GM23338 (cell line): ENCODE measurements at regions not wholly inside any gene's neighbourhood (a gene's known extent, or its start where the extent isn't known, plus 50 kb on each side); places are given as distances from the start of the nearest gene placed in this dataset.

Experiments used
- ATAC-seq: fragments of 200-7000 bp; cut with Tn5 transposase; 3 replicates; pipeline ENCODE4 v1.9.1; 2020
- DNase-seq: peaks from one replicate; pipeline ENCODE4 v3.0.0-alpha.2; 2015; ENCODE audit warnings: low spot score
- H2AFZ ChIP-seq: fragments of 200-600 bp; sonication (generic); 2 replicates; pipeline ENCODE4 v1.8.0; 2016; ENCODE audit warnings: antibody characterized with exemption, mild to moderate bottlenecking, moderate library complexity
- H3F3A ChIP-seq: fragments of 200-600 bp; sonication (generic); replicated peaks from 2 replicates; pipeline ENCODE4 v1.8.0; 2017; ENCODE audit warnings: antibody characterized with exemption, mixed run types, low read depth
- H3K27ac ChIP-seq: fragments of 200-600 bp; sonication (generic); 2 replicates; pipeline ENCODE4 v1.6.1; 2016; ENCODE audit warnings: low read depth
- H3K27me3 ChIP-seq: fragments of 200-600 bp; sonication (generic); 2 replicates; pipeline ENCODE4 v1.8.0; 2016; ENCODE audit warnings: mild to moderate bottlenecking, mixed run types, moderate library complexity; ENCODE audit not compliant: insufficient read depth
- H3K36me3 ChIP-seq: fragments of 200-600 bp; sonication (generic); 2 replicates; pipeline ENCODE4 v1.8.0; 2016; ENCODE audit warnings: mild to moderate bottlenecking; ENCODE audit not compliant: insufficient read depth
- H3K4me1 ChIP-seq: fragments of 200-600 bp; sonication (generic); 2 replicates; pipeline ENCODE4 v1.8.0; 2016; ENCODE audit warnings: mild to moderate bottlenecking, moderate library complexity; ENCODE audit not compliant: insufficient read depth
- H3K4me2 ChIP-seq: fragments of 200-600 bp; sonication (generic); 2 replicates; pipeline ENCODE4 v1.7.1; 2017; ENCODE audit warnings: mixed run types
- H3K4me3 ChIP-seq: fragments of 200-600 bp; sonication (generic); 2 replicates; pipeline ENCODE4 v1.6.1; 2016; ENCODE audit warnings: mixed run types
- H3K79me2 ChIP-seq: fragments of 200-600 bp; sonication (generic); replicated peaks from 2 replicates; pipeline ENCODE4 v1.8.0; 2017; ENCODE audit warnings: mild to moderate bottlenecking; ENCODE audit not compliant: insufficient read depth
- H3K9me2 ChIP-seq: fragments of 200-600 bp; sonication (generic); 2 replicates; pipeline ENCODE4 v1.8.0; 2017; ENCODE audit not compliant: insufficient read depth
- H4K20me1 ChIP-seq: fragments of 200-600 bp; sonication (generic); replicated peaks from 2 replicates; pipeline ENCODE4 v1.8.0; 2017; ENCODE audit warnings: mild to moderate bottlenecking; ENCODE audit not compliant: insufficient read depth
- H3K27ac Mint-ChIP-seq: 2 replicates; pipeline ENCODE4 v1.8.0; 2020; ENCODE audit warnings: inconsistent platforms, mild to moderate bottlenecking, moderate library complexity, mixed read lengths
- H3K27me3 Mint-ChIP-seq: 3 replicates; pipeline ENCODE4 v1.8.0; 2022; ENCODE audit warnings: low read depth, mild to moderate bottlenecking, moderate library complexity, mixed read lengths, inconsistent platforms; ENCODE audit not compliant: insufficient read depth, poor library complexity
- H3K36me3 Mint-ChIP-seq: 3 replicates; pipeline ENCODE4 v1.8.0; 2021; ENCODE audit warnings: low read depth, mild to moderate bottlenecking, inconsistent platforms, moderate library complexity, mixed read lengths
- H3K4me1 Mint-ChIP-seq: 3 replicates; pipeline ENCODE4 v1.8.0; 2020; ENCODE audit warnings: mild to moderate bottlenecking, inconsistent platforms, mixed read lengths
- H3K4me3 Mint-ChIP-seq: 3 replicates; pipeline ENCODE4 v1.8.0; 2021; ENCODE audit warnings: moderate library complexity, mild to moderate bottlenecking, inconsistent platforms, mixed read lengths
- H3K9me3 Mint-ChIP-seq: 3 replicates; pipeline ENCODE4 v1.8.0; 2020; ENCODE audit warnings: moderate library complexity, mild to moderate bottlenecking, inconsistent platforms, mixed read lengths
- CTCF ChIP-seq, 2 experiments: fragments of 200-600 bp in 1 of 2; sonication (generic) in 1 of 2; conservative IDR thresholded peaks; 2 replicates each; pipeline versions ENCODE4 v1.5.1 to v1.6.1; 2016 to 2017; ENCODE audit warnings: antibody characterized with exemption in 2 of 2, low read depth in 2 of 2, mild to moderate bottlenecking in 2 of 2, moderate library complexity in 1 of 2
- ETS1 ChIP-seq: IDR thresholded peaks from 2 replicates; pipeline ENCODE4 v1.6.1; 2016; ENCODE audit warnings: antibody characterized with exemption
- EZH2 ChIP-seq: fragments of 200-600 bp; sonication (generic); IDR thresholded peaks from one replicate; pipeline ENCODE4 v1.8.0; 2017; ENCODE audit warnings: antibody characterized with exemption, mild to moderate bottlenecking, low read depth; ENCODE audit not compliant: unreplicated experiment
- NANOG ChIP-seq: IDR thresholded peaks from 2 replicates; pipeline ENCODE4 v1.6.1; 2016; ENCODE audit warnings: antibody characterized with exemption, borderline replicate concordance
- STAT1 ChIP-seq: IDR thresholded peaks from one replicate; pipeline ENCODE4 v1.6.1; 2016; ENCODE audit warnings: antibody characterized with exemption; ENCODE audit not compliant: unreplicated experiment
- ZNF114 ChIP-seq: fragments of 250-450 bp; sonication (Bioruptor Pico); IDR thresholded peaks from 2 replicates; pipeline ENCODE4 v1.5.0; 2020; ENCODE audit warnings: mild to moderate bottlenecking, moderate library complexity
- ZNF462 ChIP-seq: fragments of 250-450 bp; sonication (Bioruptor Pico); IDR thresholded peaks from 2 replicates; pipeline ENCODE4 v1.5.0; 2020; ENCODE audit warnings: mild to moderate bottlenecking, moderate library complexity

- no peak for TF ChIP-seq ZNF462 (CRISPR knock-in tag)
Measured at GRCh38 chr5:25006237-25006636, 361.5 kb upstream of the CDH10 start (continued).

GRCh38 chr5:25005431-25005830, 360.7 kb upstream of the CDH10 start:
- no peaks in the 10 kb centered on the region for H3K9me3 Mint-ChIP-seq
- Histone ChIP-seq H3K27ac (no peak overlapping the region), H3K4me2 (no peak overlapping the region), H4K20me1 (no peaks in the 10 kb centered on the region), H3K4me3 (no peak overlapping the region), H3K9me2 (no peaks in the 10 kb centered on the region), H3K79me2 (no peaks in the 10 kb centered on the region), H3K4me1 (no peaks in the 10 kb centered on the region), H3F3A (no peaks in the 10 kb centered on the region), H3K36me3 (no peaks in the 10 kb centered on the region), H3K27me3 (no peaks in the 10 kb centered on the region), H2AFZ (no peak overlapping the region)
- ATAC-seq (no peak), DNase-seq (no peak)
- no peaks in the 10 kb centered on the region for H3K27me3 Mint-ChIP-seq
- H3K4me1 Mint-ChIP-seq, result peaks cover 5% of the 10 kb centered on the region; the same call in 2 of the 3 replicates
- no peak for TF ChIP-seq ZNF114 (CRISPR knock-in tag)
- H3K27ac Mint-ChIP-seq, result peak overlapping the region; percentile 1; the same call in 1 of the 2 replicates
- H3K36me3 Mint-ChIP-seq, result no peaks in the 10 kb centered on the region
- no peak overlapping the region for H3K4me3 Mint-ChIP-seq

GRCh38 chr5:25002371-25002770, 357.6 kb upstream of the CDH10 start:
- H3K27me3 Mint-ChIP-seq, result no peaks in the 10 kb centered on the region
- H3K27ac Mint-ChIP-seq, result no peak overlapping the region
- no peaks in the 10 kb centered on the region for H4K20me1 ChIP-seq
- TF ChIP-seq CTCF (conservative IDR thresholded peaks at IDR 0.05; ENCODE audit: low read depth in 2 of 2) (no peak), ETS1 (no peak), EZH2 (no peak), NANOG (no peak), STAT1 (no peak)

More at GRCh38 chr5:25002371-25002770, 357.6 kb upstream of the CDH10 start:
- Histone ChIP-seq H3K27ac (no peak overlapping the region), H3K4me2 (no peak overlapping the region), H2AFZ (no peak overlapping the region), H3K36me3 (no peaks in the 10 kb centered on the region), H3K9me2 (no peaks in the 10 kb centered on the region), H3F3A (no peaks in the 10 kb centered on the region), H3K4me3 (no peak overlapping the region), H3K27me3 (no peaks in the 10 kb centered on the region), H3K4me1 (no peaks in the 10 kb centered on the region), H3K79me2 (no peaks in the 10 kb centered on the region)
- Mint-ChIP-seq H3K9me3 (no peaks in the 10 kb centered on the region), H3K4me3 (no peak overlapping the region), H3K36me3 (no peaks in the 10 kb centered on the region), H3K4me1 (peaks cover 5% of the 10 kb centered on the region; the same call in 2 of the 3 replicates)
- DNase-seq (no peak), ATAC-seq (no peak)
